Central memory CD8-positive, alpha-beta T cell (primary cell): ENCODE measurements at regions not wholly inside any gene's neighbourhood (a gene's known extent, or its start where the extent isn't known, plus 50 kb on each side); places are given as distances from the start of the nearest gene placed in this dataset.

ENCODE experiments used
- ATAC-seq: fragments of 150-1000 bp; cut with Tn5 transposase; replicated peaks from 2 replicates; pipeline ENCODE4 v1.10.0; 2022; ENCODE audit warnings: mild to moderate bottlenecking, moderate FRiP score, moderate number of reproducible peaks; ENCODE audit not compliant: poor library complexity, severe bottlenecking; ENCODE audit errors: extremely low read depth
- DNase-seq, 2 donors: peaks; one replicate each; pipeline ENCODE4 v3.0.0; 2021; ENCODE audit warnings: low spot score in 2 of 2
- H3K27ac Mint-ChIP-seq: one replicate; pipeline ENCODE4 v1.8.0; 2022; ENCODE audit warnings: low read depth, mild to moderate bottlenecking, moderate library complexity, mixed read lengths
- H3K27me3 Mint-ChIP-seq: one replicate; pipeline ENCODE4 v1.8.0; 2022; ENCODE audit warnings: mixed read lengths
- H3K36me3 Mint-ChIP-seq: one replicate; pipeline ENCODE4 v1.8.0; 2022; ENCODE audit warnings: mild to moderate bottlenecking, moderate library complexity, mixed read lengths; ENCODE audit not compliant: insufficient read depth
- H3K4me1 Mint-ChIP-seq: one replicate; pipeline ENCODE4 v1.8.0; 2022; ENCODE audit warnings: mixed read lengths
- H3K4me3 Mint-ChIP-seq: one replicate; pipeline ENCODE4 v1.8.0; 2022; ENCODE audit warnings: mild to moderate bottlenecking, moderate library complexity, mixed read lengths
- H3K9me3 Mint-ChIP-seq: one replicate; pipeline ENCODE4 v1.8.0; 2022; ENCODE audit warnings: mixed read lengths

- DNase-seq (no peak), ATAC-seq (no peak)
- Mint-ChIP-seq H3K27me3 (peaks cover 35% of the 10 kb centered on the region), H3K9me3 (no peaks in the 10 kb centered on the region), H3K27ac (no peak overlapping the region), H3K4me1 (no peaks in the 10 kb centered on the region), H3K36me3 (no peaks in the 10 kb centered on the region), H3K4me3 (no peak overlapping the region)
Observed at GRCh38 chr15:52923626-52924025, 133.5 kb upstream of the ONECUT1 start.

- Mint-ChIP-seq H3K27me3 (peaks cover 40% of the 10 kb centered on the region), H3K9me3 (no peaks in the 10 kb centered on the region), H3K4me3 (no peak overlapping the region), H3K36me3 (no peaks in the 10 kb centered on the region), H3K4me1 (no peaks in the 10 kb centered on the region), H3K27ac (no peak overlapping the region)
- no peak for DNase-seq
- ATAC-seq = no peak
Observed at GRCh38 chr15:52922871-52923270, 132.7 kb upstream of the ONECUT1 start.

GRCh38 chr15:52912172-52912571 lies 122.0 kb upstream of the ONECUT1 start:
- Mint-ChIP-seq H3K9me3 (no peaks in the 10 kb centered on the region), H3K27ac (no peak overlapping the region), H3K27me3 (peaks cover 26% of the 10 kb centered on the region), H3K4me1 (no peaks in the 10 kb centered on the region), H3K36me3 (no peaks in the 10 kb centered on the region), H3K4me3 (no peak overlapping the region)
- DNase-seq (no peak), ATAC-seq (no peak)

- Mint-ChIP-seq H3K4me1 (no peaks in the 10 kb centered on the region), H3K36me3 (no peaks in the 10 kb centered on the region), H3K4me3 (no peak overlapping the region), H3K9me3 (no peaks in the 10 kb centered on the region), H3K27ac (no peak overlapping the region), H3K27me3 (peaks cover 27% of the 10 kb centered on the region)
- ATAC-seq (no peak), DNase-seq (no peak)
Observed at GRCh38 chr15:52893338-52893737, 103.2 kb upstream of the ONECUT1 start.

- no peak for DNase-seq
- no peak for ATAC-seq
- Mint-ChIP-seq H3K27ac (no peak overlapping the region), H3K9me3 (no peaks in the 10 kb centered on the region), H3K36me3 (no peaks in the 10 kb centered on the region), H3K4me3 (no peak overlapping the region), H3K4me1 (no peaks in the 10 kb centered on the region), H3K27me3 (peaks cover 29% of the 10 kb centered on the region)
Observed at GRCh38 chr15:52879904-52880303, 89.8 kb upstream of the ONECUT1 start.

- no peak for ATAC-seq
- no peaks in the 10 kb centered on the region for H3K9me3 Mint-ChIP-seq
- no peak overlapping the region for H3K27ac Mint-ChIP-seq
- DNase-seq = no peak
- H3K36me3 Mint-ChIP-seq = no peaks in the 10 kb centered on the region
- H3K4me1 Mint-ChIP-seq = no peaks in the 10 kb centered on the region
- H3K27me3 Mint-ChIP-seq = peaks cover 26% of the 10 kb centered on the region
- H3K4me3 Mint-ChIP-seq = no peak overlapping the region
Observed at GRCh38 chr15:52879145-52879544, 89.0 kb upstream of the ONECUT1 start.

DNA sequence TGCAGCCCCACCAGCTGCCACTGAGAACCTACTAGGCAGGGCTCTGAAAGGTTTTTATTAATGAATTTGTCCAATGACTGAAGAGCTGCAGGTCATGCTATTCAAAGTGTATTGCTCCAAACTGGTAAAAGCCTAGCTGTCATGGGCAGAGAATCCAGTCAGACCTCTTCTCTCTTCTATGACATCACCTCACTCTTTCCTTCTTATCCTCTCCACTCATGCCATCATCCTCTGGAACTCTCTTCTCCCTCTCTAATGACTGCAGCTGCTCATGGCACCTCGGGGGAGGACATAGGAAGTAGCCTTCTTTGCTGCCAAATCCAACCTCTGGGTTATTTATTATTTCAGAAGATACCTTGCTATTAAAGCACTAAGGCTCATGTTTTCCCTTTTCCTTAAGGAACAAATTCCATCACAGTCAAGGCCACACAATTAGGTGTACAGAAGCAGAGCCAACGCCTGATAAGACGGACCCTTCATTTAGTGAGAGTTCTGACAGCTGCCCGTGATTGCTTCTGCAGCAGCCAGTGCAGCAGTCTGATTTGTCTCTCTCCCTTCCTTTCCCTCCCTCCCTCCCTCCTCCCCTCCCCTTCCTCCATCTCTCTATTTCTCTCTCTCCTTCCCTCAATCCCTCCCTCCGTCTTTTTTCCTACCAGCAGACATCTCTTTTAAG lies 87.0 kb upstream of the ONECUT1 start:
- no peak overlapping the region for H3K27ac Mint-ChIP-seq
- no peak for ATAC-seq
- H3K9me3 Mint-ChIP-seq = no peaks in the 10 kb centered on the region
- H3K4me1 Mint-ChIP-seq = no peaks in the 10 kb centered on the region
- H3K4me3 Mint-ChIP-seq = no peak overlapping the region
- no peaks in the 10 kb centered on the region for H3K36me3 Mint-ChIP-seq
- no peak for DNase-seq
- peaks cover 26% of the 10 kb centered on the region for H3K27me3 Mint-ChIP-seq

DNA sequence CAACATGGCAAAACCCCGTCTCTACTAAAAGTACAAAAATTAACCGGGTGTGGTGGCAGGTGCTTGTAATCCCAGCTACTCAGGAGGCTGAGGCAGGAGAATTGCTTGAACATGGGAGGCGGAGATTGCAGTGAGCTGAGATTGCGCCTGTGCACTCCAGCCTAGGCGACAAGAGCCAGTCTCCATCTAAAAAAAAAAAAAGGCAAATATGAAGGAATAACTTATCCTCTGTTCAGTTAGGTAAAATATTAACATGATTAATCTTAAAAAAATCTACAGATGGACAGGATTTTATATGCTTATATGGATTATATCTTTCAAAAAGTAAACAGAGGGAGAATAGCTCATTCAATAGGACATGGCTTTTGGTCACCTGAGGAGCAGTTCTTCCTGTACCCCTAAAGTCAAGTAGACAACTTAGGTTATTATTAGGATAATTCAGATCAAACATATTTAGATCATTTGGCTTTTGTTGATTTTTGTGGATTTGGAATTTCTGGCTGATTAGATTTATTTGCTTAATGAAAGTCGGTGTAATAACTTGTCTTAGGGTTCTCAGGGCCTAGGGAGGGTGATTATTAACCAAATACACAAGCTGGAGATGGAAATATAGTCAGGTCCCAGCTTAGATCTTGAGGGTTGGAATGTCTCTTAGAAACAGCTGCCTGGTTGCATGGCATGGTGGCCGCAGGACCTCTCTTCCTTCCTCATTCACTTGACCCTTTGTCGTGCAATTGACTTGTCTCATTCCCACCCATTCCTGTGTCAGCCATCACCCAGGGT lies 82.1 kb upstream of the ONECUT1 start:
- Mint-ChIP-seq H3K27me3 (peaks cover 42% of the 10 kb centered on the region), H3K9me3 (peaks cover 5% of the 10 kb centered on the region), H3K36me3 (no peaks in the 10 kb centered on the region), H3K4me3 (no peak overlapping the region), H3K27ac (no peak overlapping the region), H3K4me1 (no peaks in the 10 kb centered on the region)
- ATAC-seq (no peak), DNase-seq (no peak)

DNA sequence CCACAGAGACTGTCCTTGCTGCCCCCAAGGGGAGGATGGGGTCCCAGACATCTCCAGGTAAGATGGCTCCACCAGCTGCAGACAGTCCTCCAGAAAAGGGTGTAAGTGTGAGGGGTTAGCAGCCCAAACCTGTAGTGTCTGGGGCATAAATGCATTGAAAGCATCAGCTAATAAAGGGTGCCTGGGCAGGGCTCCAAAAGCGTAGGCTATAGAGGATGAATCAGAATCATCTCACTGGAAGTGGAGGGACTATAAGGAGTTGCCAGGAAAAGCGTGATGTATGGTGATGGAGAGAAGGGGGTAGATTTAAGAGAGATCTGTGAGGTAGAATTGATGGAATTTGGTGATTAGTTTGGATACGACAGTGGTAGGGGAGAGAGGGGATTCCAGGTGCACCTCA lies 79.9 kb upstream of the ONECUT1 start:
- ATAC-seq (no peak), DNase-seq (no peak)
- H3K27me3 Mint-ChIP-seq = peaks cover 33% of the 10 kb centered on the region
- H3K4me3 Mint-ChIP-seq = no peak overlapping the region
- no peak overlapping the region for H3K27ac Mint-ChIP-seq
- H3K4me1 Mint-ChIP-seq = no peaks in the 10 kb centered on the region
- peaks cover 17% of the 10 kb centered on the region for H3K9me3 Mint-ChIP-seq
- H3K36me3 Mint-ChIP-seq = no peaks in the 10 kb centered on the region

DNA sequence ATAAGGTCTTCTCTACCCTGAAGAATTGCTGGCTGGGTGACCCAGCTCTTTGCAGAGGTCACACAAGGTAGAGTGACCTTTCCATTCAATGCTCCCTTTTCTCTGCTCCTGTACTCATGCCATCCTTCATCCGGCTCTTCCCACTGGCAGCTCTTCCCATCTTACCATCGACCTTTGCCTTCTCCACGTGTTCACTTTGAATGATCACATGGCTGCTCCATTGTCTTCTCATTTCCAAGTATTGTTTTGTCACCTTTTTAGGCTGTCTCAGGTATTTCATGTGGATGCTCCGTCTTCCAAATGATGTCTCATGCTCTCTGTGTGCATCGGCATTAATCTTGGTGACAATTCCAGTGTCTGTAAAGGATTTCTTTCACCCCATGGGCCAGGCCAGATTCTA lies 76.6 kb upstream of the ONECUT1 start:
- Mint-ChIP-seq H3K27ac (no peak overlapping the region), H3K9me3 (peaks cover 22% of the 10 kb centered on the region), H3K4me3 (no peak overlapping the region), H3K4me1 (no peaks in the 10 kb centered on the region), H3K36me3 (no peaks in the 10 kb centered on the region), H3K27me3 (peaks cover 37% of the 10 kb centered on the region)
- no peak for DNase-seq
- no peak for ATAC-seq

DNA sequence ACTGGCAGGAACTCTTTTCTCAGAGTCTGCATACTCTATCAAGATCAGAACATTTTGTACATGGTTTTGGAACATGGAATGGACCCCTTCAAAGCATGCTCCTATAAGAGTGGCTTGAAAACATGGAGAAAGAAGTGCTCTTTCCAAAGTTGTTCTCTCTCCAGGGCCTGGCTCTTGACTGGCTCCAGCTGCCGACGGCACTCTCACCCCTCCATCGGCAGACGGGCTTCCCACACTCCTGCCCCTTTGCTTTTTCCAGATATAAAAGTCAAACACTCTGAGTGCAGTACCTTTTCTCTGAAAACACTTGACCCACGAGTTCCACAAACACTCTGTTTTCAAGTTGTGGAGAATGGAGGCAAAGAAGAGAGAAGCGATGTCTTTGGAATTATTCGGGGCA lies 72.5 kb upstream of the ONECUT1 start:
- no peaks in the 10 kb centered on the region for H3K36me3 Mint-ChIP-seq
- ATAC-seq (no peak), DNase-seq (no peak)
- H3K4me1 Mint-ChIP-seq = no peaks in the 10 kb centered on the region
- peaks cover 16% of the 10 kb centered on the region for H3K9me3 Mint-ChIP-seq
- peaks cover 22% of the 10 kb centered on the region for H3K27me3 Mint-ChIP-seq
- no peak overlapping the region for H3K4me3 Mint-ChIP-seq
- no peak overlapping the region for H3K27ac Mint-ChIP-seq

DNA sequence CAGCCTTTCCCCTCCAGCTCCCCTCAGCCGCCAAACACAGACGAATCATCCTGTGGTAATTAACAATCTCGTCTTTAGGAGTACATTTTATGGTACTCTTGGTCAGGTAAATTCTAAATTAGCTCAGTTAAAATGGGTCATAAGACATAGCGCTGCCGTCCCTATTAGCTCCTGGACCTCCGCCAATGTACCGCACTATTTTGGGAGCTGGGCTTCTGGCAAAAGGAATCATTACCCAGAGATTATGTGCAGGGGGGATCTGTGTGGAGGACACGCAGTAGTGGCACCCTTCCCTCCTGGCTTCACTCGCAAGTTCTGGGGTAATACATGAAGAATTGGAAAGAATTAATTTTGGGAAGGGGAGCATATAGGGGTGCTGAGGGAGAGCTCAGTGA lies 68.6 kb upstream of the ONECUT1 start:
- no peak for DNase-seq
- Mint-ChIP-seq H3K36me3 (no peaks in the 10 kb centered on the region), H3K4me3 (no peak overlapping the region), H3K4me1 (no peaks in the 10 kb centered on the region), H3K9me3 (no peaks in the 10 kb centered on the region), H3K27me3 (peaks cover 39% of the 10 kb centered on the region), H3K27ac (no peak overlapping the region)
- no peak for ATAC-seq
